ENCODE measurements at regions not wholly inside any gene's neighbourhood (a gene's known extent, or its start where the extent isn't known, plus 50 kb on each side); places are given as distances from the start of the nearest gene placed in this dataset.

GRCh38 chr22:20637750-20638506, 130.5 kb downstream of the MED15 start:
- 65 to 74% methylated on average over 7 of the region's 7 CpGs for WGBS, 2 donors
- Histone ChIP-seq H3K4me1 (no peaks in the 10 kb centered on the region), H3K9me3 (no peaks in the 10 kb centered on the region), H3K27me3 (peaks cover 0 to 69% (median 0%) of the 10 kb centered on the region in 4 donors), H3K27ac (no peak overlapping the region), H3K36me3 (no peaks in the 10 kb centered on the region), H3K4me3 (no peak overlapping the region)
- intact Hi-C loops (cut with DNase I) = no loop called here
- TF ChIP-seq, protein P1, sequence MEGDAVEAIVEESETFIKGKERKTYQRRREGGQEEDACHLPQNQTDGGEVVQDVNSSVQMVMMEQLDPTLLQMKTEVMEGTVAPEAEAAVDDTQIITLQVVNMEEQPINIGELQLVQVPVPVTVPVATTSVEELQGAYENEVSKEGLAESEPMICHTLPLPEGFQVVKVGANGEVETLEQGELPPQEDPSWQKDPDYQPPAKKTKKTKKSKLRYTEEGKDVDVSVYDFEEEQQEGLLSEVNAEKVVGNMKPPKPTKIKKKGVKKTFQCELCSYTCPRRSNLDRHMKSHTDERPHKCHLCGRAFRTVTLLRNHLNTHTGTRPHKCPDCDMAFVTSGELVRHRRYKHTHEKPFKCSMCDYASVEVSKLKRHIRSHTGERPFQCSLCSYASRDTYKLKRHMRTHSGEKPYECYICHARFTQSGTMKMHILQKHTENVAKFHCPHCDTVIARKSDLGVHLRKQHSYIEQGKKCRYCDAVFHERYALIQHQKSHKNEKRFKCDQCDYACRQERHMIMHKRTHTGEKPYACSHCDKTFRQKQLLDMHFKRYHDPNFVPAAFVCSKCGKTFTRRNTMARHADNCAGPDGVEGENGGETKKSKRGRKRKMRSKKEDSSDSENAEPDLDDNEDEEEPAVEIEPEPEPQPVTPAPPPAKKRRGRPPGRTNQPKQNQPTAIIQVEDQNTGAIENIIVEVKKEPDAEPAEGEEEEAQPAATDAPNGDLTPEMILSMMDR (IDR thresholded peaks at IDR 0.05) = no peak
- TF ChIP-seq POLR2A (IDR thresholded peaks at IDR 0.05) = no peak
- DNase-seq = no peak

GRCh38 chr22:20638507-20638870, 131.1 kb downstream of the MED15 start:
- H3K4me3 ChIP-seq = no peak overlapping the region
- H3K27ac ChIP-seq = no peak overlapping the region
- no peak for TF ChIP-seq POLR2A (IDR thresholded peaks at IDR 0.05)
- TF ChIP-seq, protein P1 (IDR thresholded peaks at IDR 0.05) = no peak

GRCh38 chr22:20639343-20639742, 131.9 kb downstream of the MED15 start:
- H3K27me3 ChIP-seq = peaks cover 0 to 63% (median 0%) of the 10 kb centered on the region in 4 donors
- TF ChIP-seq, protein P1 (IDR thresholded peaks at IDR 0.05) = no peak
- TF ChIP-seq POLR2A (IDR thresholded peaks at IDR 0.05) = no peak
- intact Hi-C loops (cut with DNase I) = no loop called here
- H3K9me3 ChIP-seq = no peaks in the 10 kb centered on the region
- no peaks in the 10 kb centered on the region for H3K36me3 ChIP-seq
- no peak overlapping the region for H3K27ac ChIP-seq
- 69 to 81% methylated on average over 4 of the region's 4 CpGs for WGBS, 2 donors
- no peak for DNase-seq
- H3K4me1 ChIP-seq = no peaks in the 10 kb centered on the region
- no peak overlapping the region for H3K4me3 ChIP-seq

More at GRCh38 chr22:20638507-20638870, 131.1 kb downstream of the MED15 start:
- Histone ChIP-seq H3K4me1 (no peaks in the 10 kb centered on the region), H3K27me3 (peaks cover 0 to 66% (median 0%) of the 10 kb centered on the region in 4 donors), H3K36me3 (no peaks in the 10 kb centered on the region), H3K9me3 (no peaks in the 10 kb centered on the region)
- DNase-seq = no peak
- WGBS, 2 donors = 63 to 69% methylated on average over 1 of the region's 1 CpG
- intact Hi-C loops (cut with DNase I) = no loop called here

GRCh38 chr22:20639750-20640149, 132.3 kb downstream of the MED15 start:
- Histone ChIP-seq H3K27ac (no peak overlapping the region), H3K4me3 (no peak overlapping the region), H3K36me3 (no peaks in the 10 kb centered on the region), H3K9me3 (no peaks in the 10 kb centered on the region), H3K27me3 (peaks cover 0 to 59% (median 0%) of the 10 kb centered on the region in 4 donors), H3K4me1 (no peaks in the 10 kb centered on the region)
- DNase-seq = no peak
- no peak for TF ChIP-seq POLR2A (IDR thresholded peaks at IDR 0.05)
- TF ChIP-seq, protein P1 (IDR thresholded peaks at IDR 0.05) = no peak
- 85 to 89% methylated on average over 3 of the region's 3 CpGs for WGBS, 2 donors
- intact Hi-C loops (cut with DNase I) = no loop called here

- WGBS, 2 donors = 56 to 59% methylated on average over 10 to 12 of the region's 12 CpGs
- Histone ChIP-seq H3K9me3 (no peaks in the 10 kb centered on the region), H3K27ac (no peak overlapping the region), H3K27me3 (peaks cover 0 to 43% (median 0%) of the 10 kb centered on the region in 4 donors), H3K4me1 (no peaks in the 10 kb centered on the region), H3K4me3 (no peak overlapping the region), H3K36me3 (no peaks in the 10 kb centered on the region)
- TF ChIP-seq, protein P1 (IDR thresholded peaks at IDR 0.05) = no peak
- TF ChIP-seq POLR2A (IDR thresholded peaks at IDR 0.05) = no peak
- intact Hi-C loops (cut with DNase I) = no loop called here
- no peak for DNase-seq
Measured at GRCh38 chr22:20641198-20641892, 132.6 kb upstream of the SERPIND1 start.

Data from esophagus squamous epithelium (tissue), 5 donors.